Caco-2 (cell line): ENCODE measurements at regions not wholly inside any gene's neighbourhood (a gene's known extent, or its start where the extent isn't known, plus 50 kb on each side); places are given as distances from the start of the nearest gene placed in this dataset.

Source experiments
- BruUV-seq: library from RNA; stranded (reverse); fragments of 400-500 nt; replicated peaks from 2 replicates; lab custom pipeline; 2021; lab: Mats Ljungman, UMichigan
- CTCF ChIA-PET: fragments of 300-600 bp; sonication (Branson Sonifier 250); formaldehyde crosslinking; loops from one replicate; lab custom pipeline; 2022; ENCODE audit warnings: antibody characterized with exemption; lab: Charles Lee
- POLR2A ChIA-PET: fragments of 300-600 bp; sonication (Branson Sonifier 250); formaldehyde crosslinking; loops from one replicate; lab custom pipeline; 2022; ENCODE audit warnings: antibody characterized with exemption; lab: Charles Lee
- DNase-seq, 2 experiments: peaks; one replicate each; pipeline versions ENCODE4 v3.0.0 to v3.0.0-alpha.2; 2020 to 2022
- H3K27me3 ChIP-seq: replicated peaks from 2 replicates; pipeline ENCODE4 v1.6.0; 2011; ENCODE audit warnings: low read length; ENCODE audit not compliant: control insufficient read depth, insufficient read depth
- H3K36me3 ChIP-seq: 2 replicates; pipeline ENCODE4 v1.5.1; 2011; ENCODE audit warnings: low read length; ENCODE audit not compliant: control insufficient read depth, insufficient read depth
- H3K4me1 ChIP-seq: fragments of 250-450 bp; sonication (Bioruptor Pico); 2 replicates; pipeline ENCODE4 v1.5.1; 2020; ENCODE audit warnings: mild to moderate bottlenecking
- H3K4me3 ChIP-seq: 2 replicates; pipeline ENCODE4 v1.5.1; 2011; ENCODE audit warnings: low read depth, mild to moderate bottlenecking, control low read depth, low read length
- H3K9me3 ChIP-seq: fragments of 250-450 bp; sonication (Bioruptor Pico); 2 replicates; pipeline ENCODE4 v1.5.1; 2020; ENCODE audit warnings: mild to moderate bottlenecking, moderate library complexity
- H3K27ac Mint-ChIP-seq: one replicate; pipeline ENCODE4 v1.8.0; 2022; ENCODE audit warnings: mixed read lengths; ENCODE audit not compliant: unreplicated experiment
- H3K27me3 Mint-ChIP-seq: one replicate; pipeline ENCODE4 v1.8.0; 2022; ENCODE audit warnings: mixed read lengths; ENCODE audit not compliant: insufficient read depth, unreplicated experiment
- H3K36me3 Mint-ChIP-seq: one replicate; pipeline ENCODE4 v1.8.0; 2022; ENCODE audit warnings: mild to moderate bottlenecking, mixed read lengths; ENCODE audit not compliant: insufficient read depth, unreplicated experiment
- H3K4me1 Mint-ChIP-seq: one replicate; pipeline ENCODE4 v1.8.0; 2022; ENCODE audit warnings: low read depth, mixed read lengths; ENCODE audit not compliant: unreplicated experiment
- H3K4me3 Mint-ChIP-seq: one replicate; pipeline ENCODE4 v1.8.0; 2022; ENCODE audit warnings: mild to moderate bottlenecking, moderate library complexity, mixed read lengths; ENCODE audit not compliant: unreplicated experiment
- H3K9me3 Mint-ChIP-seq: one replicate; pipeline ENCODE4 v1.8.0; 2022; ENCODE audit warnings: mixed read lengths; ENCODE audit not compliant: unreplicated experiment
- CTCF ChIP-seq, 2 experiments: fragments of 200-600 bp in 1 of 2; IDR thresholded peaks; 1 replicate in 1 of 2; 2 replicates in 1 of 2; pipeline versions ENCODE4 v1.5.1 to v1.8.0; 2011 to 2022; ENCODE audit warnings: antibody characterized with exemption in 1 of 2, control low read depth in 1 of 2, inconsistent platforms in 1 of 2, low read depth in 1 of 2, low read length in 1 of 2, mild to moderate bottlenecking in 1 of 2, moderate library complexity in 1 of 2; ENCODE audit not compliant: insufficient read depth in 1 of 2, severe bottlenecking in 1 of 2, unreplicated experiment in 1 of 2
- intact Hi-C: fragments of 100-400 bp; cut with micrococcal nuclease; formaldehyde crosslinking; loops from one replicate; pipeline ENCODE4 v1.10.0; 2022; ENCODE audit not compliant: unreplicated experiment

GRCh38 chr5:68838157-68838718, 255.6 kb upstream of the SLC30A5 start:
- no peak overlapping the region for H3K4me3 Mint-ChIP-seq
- ChIA-PET CTCF (interaction anchor here (0.5 kb wide), 1 partner anchor 371 kb away, joined by 3 read pairs; no protein-coding TSS in a partner anchor), POLR2A (no interaction called here)
- H3K27ac Mint-ChIP-seq, result no peak overlapping the region
- no peak overlapping the region for H3K4me3 ChIP-seq
- TF ChIP-seq CTCF (IDR thresholded peaks at IDR 0.05; ENCODE audit: insufficient read depth in 1 of 2, low read depth in 1 of 2, low read length in 1 of 2, severe bottlenecking in 1 of 2, unreplicated experiment in 1 of 2), result no peak
- H3K9me3 ChIP-seq, result no peaks in the 10 kb centered on the region
- H3K4me1 Mint-ChIP-seq, result peaks cover 8% of the 10 kb centered on the region
- H3K27me3 ChIP-seq, result no peaks in the 10 kb centered on the region
- no peak for DNase-seq
- no peaks in the 10 kb centered on the region for H3K36me3 Mint-ChIP-seq
- intact Hi-C loops, result no loop called here
- no peaks in the 10 kb centered on the region for H3K27me3 Mint-ChIP-seq
- no TSS peak for BruUV-seq
- H3K4me1 ChIP-seq, result peaks cover 8% of the 10 kb centered on the region
- no peaks in the 10 kb centered on the region for H3K36me3 ChIP-seq
- no peaks in the 10 kb centered on the region for H3K9me3 Mint-ChIP-seq

GRCh38 chr5:68839019-68839552, 254.7 kb upstream of the SLC30A5 start:
- Histone ChIP-seq H3K9me3 (no peaks in the 10 kb centered on the region), H3K4me3 (no peak overlapping the region), H3K36me3 (no peaks in the 10 kb centered on the region), H3K27me3 (no peaks in the 10 kb centered on the region), H3K4me1 (peaks cover 8% of the 10 kb centered on the region)
- H3K27me3 Mint-ChIP-seq, result no peaks in the 10 kb centered on the region
- no TSS peak for BruUV-seq
- H3K36me3 Mint-ChIP-seq, result no peaks in the 10 kb centered on the region
- peak overlapping the region; percentile 5 for H3K4me3 Mint-ChIP-seq
- peaks cover 8% of the 10 kb centered on the region for H3K4me1 Mint-ChIP-seq
- H3K9me3 Mint-ChIP-seq, result no peaks in the 10 kb centered on the region
- peak; percentile 62 to 65 for DNase-seq
- peak overlapping the region; percentile 8 for H3K27ac Mint-ChIP-seq
- CTCF ChIA-PET, result no interaction called here
- no peak for TF ChIP-seq CTCF (IDR thresholded peaks at IDR 0.05; ENCODE audit: insufficient read depth in 1 of 2, low read depth in 1 of 2, low read length in 1 of 2, severe bottlenecking in 1 of 2, unreplicated experiment in 1 of 2)
- intact Hi-C loops, result no loop called here
- POLR2A ChIA-PET, result interaction anchor here (0.6 kb wide), 1 partner anchor 47 kb away, joined by 7 read pairs; no protein-coding TSS in a partner anchor

GRCh38 chr5:68843624-68844364, 250.0 kb upstream of the SLC30A5 start:
- POLR2A ChIA-PET, result no interaction called here
- no TSS peak for BruUV-seq
- intact Hi-C loops, result no loop called here

More at GRCh38 chr5:68843624-68844364, 250.0 kb upstream of the SLC30A5 start:
- Mint-ChIP-seq H3K4me3 (no peak overlapping the region), H3K36me3 (no peaks in the 10 kb centered on the region), H3K27me3 (peaks cover 7% of the 10 kb centered on the region), H3K9me3 (no peaks in the 10 kb centered on the region), H3K27ac (no peak overlapping the region), H3K4me1 (peaks cover 7% of the 10 kb centered on the region)
- TF ChIP-seq CTCF (IDR thresholded peaks at IDR 0.05; ENCODE audit: insufficient read depth in 1 of 2, low read depth in 1 of 2, low read length in 1 of 2, severe bottlenecking in 1 of 2, unreplicated experiment in 1 of 2), result no peak
- H3K36me3 ChIP-seq, result no peaks in the 10 kb centered on the region
- H3K27me3 ChIP-seq, result no peaks in the 10 kb centered on the region
- no peak overlapping the region for H3K4me3 ChIP-seq
- peaks cover 8% of the 10 kb centered on the region for H3K4me1 ChIP-seq
- DNase-seq, result no peak
- CTCF ChIA-PET, result no interaction called here
- no peaks in the 10 kb centered on the region for H3K9me3 ChIP-seq
